CD4-positive, alpha-beta T cell (primary cell): ENCODE measurements at regions not wholly inside any gene's neighbourhood (a gene's known extent, or its start where the extent isn't known, plus 50 kb on each side); places are given as distances from the start of the nearest gene placed in this dataset.

ENCODE experiments used
- ATAC-seq: fragments of 200-7000 bp; cut with Tn5 transposase; one replicate; pipeline ENCODE4 v1.10.0; 2022; ENCODE audit warnings: mild to moderate bottlenecking; ENCODE audit not compliant: poor library complexity
- CTCF ChIA-PET: fragments of 350-600 bp; sonication (Branson Sonifier 250); formaldehyde crosslinking; loops from one replicate; lab custom pipeline; 2021; ENCODE audit warnings: antibody characterized with exemption, inconsistent platforms; lab: Charles Lee
- POLR2A ChIA-PET: fragments of 350-600 bp; sonication (Branson Sonifier 250); formaldehyde crosslinking; loops from one replicate; lab custom pipeline; 2021; ENCODE audit warnings: antibody characterized with exemption, inconsistent platforms; lab: Charles Lee
- DNase-seq, 14 experiments: peaks; one replicate each; pipeline ENCODE4 v3.0.0-alpha.2; 2013 to 2020; ENCODE audit warnings: mixed read lengths in 2 of 14
- H3K27ac ChIP-seq, 2 donors: one replicate each; pipeline versions ENCODE4 v1.5.1 to v1.7.0; 2013; ENCODE audit warnings: low read length in 2 of 2, low read depth in 1 of 2, mild to moderate bottlenecking in 1 of 2
- H3K27me3 ChIP-seq, 2 experiments: 1 replicate in 1 of 2; 2 replicates in 1 of 2; pipeline versions ENCODE4 v1.6.1 to v1.7.0; 2013; ENCODE audit warnings: low read length in 2 of 2, control low read depth in 1 of 2, mild to moderate bottlenecking in 1 of 2, moderate library complexity in 1 of 2; ENCODE audit not compliant: insufficient read depth in 2 of 2, control insufficient read depth in 1 of 2
- H3K36me3 ChIP-seq: one replicate; pipeline ENCODE4 v1.6.1; 2013; ENCODE audit warnings: low read length, control low read depth; ENCODE audit not compliant: insufficient read depth
- H3K4me1 ChIP-seq: one replicate; pipeline ENCODE4 v1.6.1; 2013; ENCODE audit warnings: low read length, control low read depth; ENCODE audit not compliant: insufficient read depth
- H3K4me3 ChIP-seq: one replicate; pipeline ENCODE4 v1.5.1; 2013; ENCODE audit warnings: mild to moderate bottlenecking, low read length, moderate library complexity
- H3K9me3 ChIP-seq, 2 experiments: 1 replicate in 1 of 2; 2 replicates in 1 of 2; pipeline versions ENCODE4 v1.6.1 to v1.7.0; 2013; ENCODE audit warnings: low read length in 2 of 2, mild to moderate bottlenecking in 2 of 2, control low read depth in 1 of 2, moderate library complexity in 1 of 2; ENCODE audit not compliant: control insufficient read depth in 1 of 2, insufficient read depth in 1 of 2
- H3K27ac Mint-ChIP-seq: one replicate; pipeline ENCODE4 v1.8.0; 2020; ENCODE audit warnings: mixed read lengths
- H3K27me3 Mint-ChIP-seq: one replicate; pipeline ENCODE4 v1.8.0; 2021; ENCODE audit warnings: mixed read lengths
- H3K36me3 Mint-ChIP-seq: one replicate; pipeline ENCODE4 v1.8.0; 2021; ENCODE audit warnings: low read depth, mixed read lengths
- H3K4me1 Mint-ChIP-seq: one replicate; pipeline ENCODE4 v1.8.0; 2021; ENCODE audit warnings: low read depth, mixed read lengths
- H3K4me3 Mint-ChIP-seq: one replicate; pipeline ENCODE4 v1.8.0; 2020; ENCODE audit warnings: mild to moderate bottlenecking, mixed read lengths
- H3K9me3 Mint-ChIP-seq: one replicate; pipeline ENCODE4 v1.8.0; 2020; ENCODE audit warnings: mixed read lengths
- intact Hi-C, 2 experiments: fragments of 100-400 bp; cut with DNase I in 1 of 2; cut with micrococcal nuclease in 1 of 2; formaldehyde crosslinking; loops; one replicate each; pipeline versions ENCODE4 v1.15.1 to v1.9.0; 2023 to 2025; cut with DNase I, micrococcal nuclease
- TF ChIP-seq, protein P1 (sequence below): fragments of 200-600 bp; IDR thresholded peaks from one replicate; pipeline ENCODE4 v1.8.0; 2022; ENCODE audit warnings: antibody characterized with exemption, mild to moderate bottlenecking

DNA sequence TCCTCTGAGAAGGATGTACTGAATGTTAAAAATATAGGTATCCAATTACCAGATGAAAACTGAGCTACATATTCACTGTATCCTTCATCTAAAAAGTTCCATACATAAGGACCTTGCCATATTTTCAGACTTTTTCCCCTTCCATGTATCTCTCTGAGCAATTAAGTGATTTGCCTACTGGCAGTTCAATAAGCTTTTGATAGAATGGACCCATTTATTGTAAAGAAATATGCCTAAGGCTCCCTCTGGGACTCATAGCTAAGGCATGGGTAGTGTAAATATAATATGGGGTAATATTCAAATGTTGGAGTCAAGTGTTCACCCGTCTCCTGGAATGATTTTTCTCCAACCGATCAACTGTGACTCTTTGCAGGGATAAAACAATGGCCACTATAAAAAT, 135.4 kb upstream of the FSHR start:
- TF ChIP-seq, protein P1, sequence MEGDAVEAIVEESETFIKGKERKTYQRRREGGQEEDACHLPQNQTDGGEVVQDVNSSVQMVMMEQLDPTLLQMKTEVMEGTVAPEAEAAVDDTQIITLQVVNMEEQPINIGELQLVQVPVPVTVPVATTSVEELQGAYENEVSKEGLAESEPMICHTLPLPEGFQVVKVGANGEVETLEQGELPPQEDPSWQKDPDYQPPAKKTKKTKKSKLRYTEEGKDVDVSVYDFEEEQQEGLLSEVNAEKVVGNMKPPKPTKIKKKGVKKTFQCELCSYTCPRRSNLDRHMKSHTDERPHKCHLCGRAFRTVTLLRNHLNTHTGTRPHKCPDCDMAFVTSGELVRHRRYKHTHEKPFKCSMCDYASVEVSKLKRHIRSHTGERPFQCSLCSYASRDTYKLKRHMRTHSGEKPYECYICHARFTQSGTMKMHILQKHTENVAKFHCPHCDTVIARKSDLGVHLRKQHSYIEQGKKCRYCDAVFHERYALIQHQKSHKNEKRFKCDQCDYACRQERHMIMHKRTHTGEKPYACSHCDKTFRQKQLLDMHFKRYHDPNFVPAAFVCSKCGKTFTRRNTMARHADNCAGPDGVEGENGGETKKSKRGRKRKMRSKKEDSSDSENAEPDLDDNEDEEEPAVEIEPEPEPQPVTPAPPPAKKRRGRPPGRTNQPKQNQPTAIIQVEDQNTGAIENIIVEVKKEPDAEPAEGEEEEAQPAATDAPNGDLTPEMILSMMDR = no peak
- Mint-ChIP-seq H3K9me3 (peaks cover 5% of the 10 kb centered on the region), H3K4me3 (no peak overlapping the region), H3K4me1 (no peaks in the 10 kb centered on the region), H3K36me3 (no peaks in the 10 kb centered on the region), H3K27me3 (no peaks in the 10 kb centered on the region), H3K27ac (no peak overlapping the region)
- Histone ChIP-seq H3K27ac (no peak overlapping the region), H3K27me3 (no peaks in the 10 kb centered on the region), H3K4me1 (no peaks in the 10 kb centered on the region), H3K4me3 (no peak overlapping the region), H3K9me3 (no peaks in the 10 kb centered on the region), H3K36me3 (no peaks in the 10 kb centered on the region)
- DNase-seq = no peak
- POLR2A ChIA-PET = no interaction called here
- CTCF ChIA-PET = no interaction called here
- ATAC-seq = no peak
- intact Hi-C loops = no loop called here

DNA sequence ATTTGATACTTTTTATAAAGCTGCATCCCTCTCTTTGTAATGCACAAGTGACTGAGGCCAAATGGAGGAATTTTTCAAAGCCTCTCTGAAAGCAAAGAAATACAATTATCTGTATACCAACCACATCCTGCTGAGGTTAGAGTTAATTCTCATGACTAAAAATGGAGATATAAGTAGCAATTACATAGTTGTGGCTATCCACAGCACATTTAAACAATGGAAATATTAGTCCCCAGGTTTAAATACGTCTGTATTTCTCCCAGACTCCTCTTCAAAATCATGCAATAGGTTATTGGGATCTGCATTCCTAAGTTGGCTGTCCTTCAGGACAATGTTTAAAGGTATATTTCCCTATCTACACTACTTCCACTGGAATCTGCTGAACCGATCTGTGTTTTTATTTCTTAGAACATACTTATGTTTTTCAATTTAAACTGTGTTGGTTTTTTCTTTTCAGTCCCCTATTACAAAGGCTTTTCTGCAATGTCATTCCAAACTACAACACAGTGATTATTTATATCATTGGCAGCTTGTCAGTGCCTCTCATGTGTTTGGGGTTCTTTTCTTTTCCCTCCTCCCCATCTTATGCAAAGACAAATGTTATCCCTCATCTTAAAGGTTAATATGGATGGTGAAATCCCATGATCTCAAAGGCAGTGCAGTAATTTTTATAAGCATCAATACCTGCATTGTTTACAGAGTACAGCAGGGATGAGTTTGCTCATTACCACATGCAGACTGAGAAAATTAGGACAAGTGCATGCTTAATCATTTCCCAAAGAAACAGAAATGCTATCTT, 134.8 kb upstream of the FSHR start:
- ChIA-PET CTCF (no interaction called here), POLR2A (no interaction called here)
- no peak overlapping the region for H3K27ac ChIP-seq
- H3K27ac Mint-ChIP-seq = no peak overlapping the region
- intact Hi-C loops = no loop called here
- DNase-seq = no peak
- TF ChIP-seq, protein P1 = no peak
- H3K4me3 Mint-ChIP-seq = no peak overlapping the region
- no peak overlapping the region for H3K4me3 ChIP-seq
- H3K4me1 ChIP-seq = no peaks in the 10 kb centered on the region
- no peaks in the 10 kb centered on the region for H3K9me3 ChIP-seq
- no peaks in the 10 kb centered on the region for H3K4me1 Mint-ChIP-seq
- ATAC-seq = no peak
- no peaks in the 10 kb centered on the region for H3K36me3 Mint-ChIP-seq
- peaks cover 5% of the 10 kb centered on the region for H3K9me3 Mint-ChIP-seq
- no peaks in the 10 kb centered on the region for H3K36me3 ChIP-seq
- no peaks in the 10 kb centered on the region for H3K27me3 Mint-ChIP-seq
- H3K27me3 ChIP-seq = no peaks in the 10 kb centered on the region

DNA sequence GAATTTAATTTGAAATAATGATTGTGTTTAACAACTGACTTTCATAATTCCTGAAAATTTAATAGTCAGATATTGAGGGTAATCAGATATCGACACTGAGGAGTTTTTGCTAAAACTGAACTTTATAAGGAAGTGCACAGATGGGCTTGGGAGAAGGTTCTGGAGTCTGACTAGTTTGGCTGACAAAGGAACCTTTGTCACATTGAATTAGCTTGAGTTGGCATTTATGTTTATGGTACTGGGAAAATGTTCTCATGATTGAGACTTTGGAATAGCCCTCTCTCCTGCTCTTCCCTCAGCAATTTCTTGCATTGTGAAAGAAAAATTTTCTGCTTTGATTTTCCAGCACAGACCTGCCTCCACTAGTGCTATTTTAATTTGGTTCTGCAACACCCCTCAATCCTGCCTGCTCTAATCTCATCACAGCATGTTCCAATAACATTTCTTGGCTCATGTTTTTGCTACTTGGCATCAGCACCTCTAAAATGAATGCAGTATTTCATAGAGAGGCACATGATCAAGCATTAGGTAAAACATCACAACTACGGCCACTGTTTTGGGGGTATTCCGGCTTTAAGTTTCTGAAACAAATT, 133.9 kb upstream of the FSHR start:
- DNase-seq = no peak
- ATAC-seq = no peak
- TF ChIP-seq, protein P1 = no peak
- Histone ChIP-seq H3K9me3 (no peaks in the 10 kb centered on the region), H3K36me3 (no peaks in the 10 kb centered on the region), H3K4me1 (no peaks in the 10 kb centered on the region), H3K27ac (no peak overlapping the region), H3K27me3 (no peaks in the 10 kb centered on the region), H3K4me3 (no peak overlapping the region)
- POLR2A ChIA-PET = no interaction called here
- Mint-ChIP-seq H3K9me3 (peaks cover 5% of the 10 kb centered on the region), H3K27me3 (no peaks in the 10 kb centered on the region), H3K27ac (no peak overlapping the region), H3K4me1 (no peaks in the 10 kb centered on the region), H3K36me3 (no peaks in the 10 kb centered on the region), H3K4me3 (no peak overlapping the region)
- intact Hi-C loops = no loop called here
- CTCF ChIA-PET = no interaction called here
